C1 segment of cervical spinal cord (tissue), 14 donors: ENCODE measurements at regions not wholly inside any gene's neighbourhood (a gene's known extent, or its start where the extent isn't known, plus 50 kb on each side); places are given as distances from the start of the nearest gene placed in this dataset.

Source experiments
- DNase-seq, 14 donors: peaks; one replicate each; lab custom pipeline; 2025; lab: John Stamatoyannopoulos, UW

DNA sequence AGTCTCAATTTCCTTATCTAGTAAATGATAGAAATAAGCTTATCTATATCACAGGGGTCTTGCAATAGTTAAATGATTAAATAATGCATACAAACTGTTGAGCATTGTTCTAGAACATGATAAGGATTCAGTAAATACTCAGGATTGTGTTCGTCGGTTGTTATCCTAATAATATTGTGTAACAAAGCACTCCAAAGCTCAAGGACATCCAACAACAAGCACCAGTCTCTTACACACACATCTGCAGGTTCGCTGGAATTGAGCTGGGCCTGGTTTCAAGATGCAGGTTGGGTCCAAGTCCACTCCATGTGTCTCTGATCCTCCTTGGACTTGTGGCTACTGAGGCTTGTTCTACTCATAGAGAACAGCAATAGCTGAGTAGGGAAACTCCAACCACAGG lies 74.1 kb upstream of the MC3R start:
- no peak for DNase-seq

DNA sequence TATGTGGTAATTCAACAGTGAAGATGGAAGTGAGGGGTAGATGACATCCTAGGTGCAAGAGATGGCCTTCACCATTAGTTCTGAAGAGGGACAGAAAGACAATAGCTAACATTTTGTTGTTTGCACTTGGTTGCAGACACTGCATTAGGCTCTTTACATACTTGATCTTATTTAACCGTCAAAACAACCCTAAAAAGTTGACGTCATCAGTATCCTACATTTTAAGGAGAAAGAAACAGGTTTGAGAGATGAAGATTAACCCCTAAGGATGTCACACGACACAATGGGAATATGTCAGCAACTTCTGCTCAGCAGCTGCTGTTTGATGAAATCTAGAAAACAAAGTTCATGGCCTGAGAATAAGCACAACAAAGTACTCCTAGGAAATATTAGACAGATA lies 72.6 kb upstream of the MC3R start:
- no peak for DNase-seq

DNA sequence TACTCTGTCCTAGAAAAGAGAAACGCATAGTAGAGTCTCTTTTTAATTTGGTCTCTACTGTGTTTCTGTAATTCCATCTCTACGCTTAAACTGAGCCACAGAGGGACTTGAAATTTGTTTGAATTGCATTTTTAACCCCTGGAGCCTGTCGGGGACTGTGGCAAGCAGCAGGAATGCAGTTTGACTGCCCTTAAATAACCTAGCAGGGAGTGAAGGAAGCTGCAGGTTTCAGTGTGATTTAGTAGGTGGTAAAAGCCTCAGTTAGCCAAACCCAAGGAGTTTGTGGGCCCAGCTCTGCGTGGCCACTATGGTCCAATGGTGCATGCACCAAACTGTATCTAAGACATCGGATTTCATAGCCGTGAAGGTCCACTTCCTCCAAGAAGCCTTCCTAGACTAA lies 70.3 kb upstream of the MC3R start:
- DNase-seq, result no peak

DNA sequence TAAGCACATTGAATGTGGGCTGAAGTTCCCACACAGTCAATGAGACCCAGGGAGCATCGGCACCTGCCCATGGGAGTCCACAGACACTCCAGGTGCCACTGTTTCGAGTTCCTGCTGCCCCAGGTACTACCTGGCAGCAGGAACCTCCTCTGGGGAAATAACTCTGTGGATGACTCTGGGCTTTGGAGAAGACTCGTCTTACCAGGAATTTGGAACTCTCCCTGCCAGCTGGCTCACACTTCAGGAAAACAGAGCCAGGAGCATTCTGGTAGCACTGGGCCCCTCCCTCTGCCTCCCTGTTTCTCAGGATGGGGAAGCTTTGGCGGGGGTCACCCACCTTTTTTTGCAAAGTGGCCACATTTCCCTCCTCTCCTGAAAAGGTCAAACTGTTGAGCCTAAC lies 69.5 kb upstream of the MC3R start:
- no peak for DNase-seq

DNA sequence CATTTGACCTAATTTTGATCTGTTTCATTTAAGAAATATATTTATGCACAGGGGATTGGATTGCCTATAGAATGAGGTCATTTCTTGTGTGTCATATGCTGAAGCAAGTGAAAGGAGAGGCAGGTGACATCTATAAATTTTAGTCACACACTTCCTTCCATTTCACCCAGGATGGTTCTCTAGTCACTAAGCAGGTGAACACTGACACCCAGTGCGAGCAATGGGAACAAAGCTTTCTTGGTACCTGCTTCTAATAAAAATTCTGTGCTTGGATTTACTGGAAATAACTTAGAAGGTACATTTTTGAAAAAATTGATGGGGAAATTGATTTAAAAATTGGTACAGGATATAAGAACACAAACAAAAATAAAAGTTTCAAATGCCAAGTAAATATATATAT lies 66.9 kb upstream of the MC3R start:
- no peak for DNase-seq

DNA sequence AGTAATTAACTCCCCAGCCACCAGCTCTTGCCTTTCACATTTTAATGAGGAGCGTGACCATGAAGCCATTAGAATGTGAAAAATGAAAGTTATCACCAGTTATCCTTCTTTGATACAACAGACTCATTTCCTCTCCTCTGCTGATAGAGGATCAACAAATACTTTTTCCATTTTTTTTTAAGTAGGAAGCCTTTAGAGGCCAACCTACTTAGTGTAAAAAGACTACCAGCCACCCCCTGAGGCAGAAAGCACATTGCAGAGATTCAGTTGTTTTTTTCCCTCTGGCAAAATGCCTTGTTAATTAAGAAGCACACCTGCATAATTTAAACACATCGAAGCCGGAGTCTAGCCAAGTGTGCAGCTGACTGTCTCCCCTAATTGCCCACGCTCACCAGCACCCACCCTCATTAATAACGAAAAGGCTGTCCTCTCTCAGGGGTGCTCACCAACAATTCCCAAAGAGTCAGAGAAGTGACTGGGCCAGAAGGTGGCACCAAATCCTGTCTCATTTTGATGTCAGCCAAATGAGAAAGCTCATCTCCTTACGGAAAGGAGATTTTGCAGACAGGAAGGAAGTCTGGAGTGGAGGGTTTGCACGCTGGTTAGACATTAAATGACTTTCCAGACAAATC lies 60.9 kb upstream of the MC3R start:
- peak in 1 of 14 donors; percentile 1 for DNase-seq

DNA sequence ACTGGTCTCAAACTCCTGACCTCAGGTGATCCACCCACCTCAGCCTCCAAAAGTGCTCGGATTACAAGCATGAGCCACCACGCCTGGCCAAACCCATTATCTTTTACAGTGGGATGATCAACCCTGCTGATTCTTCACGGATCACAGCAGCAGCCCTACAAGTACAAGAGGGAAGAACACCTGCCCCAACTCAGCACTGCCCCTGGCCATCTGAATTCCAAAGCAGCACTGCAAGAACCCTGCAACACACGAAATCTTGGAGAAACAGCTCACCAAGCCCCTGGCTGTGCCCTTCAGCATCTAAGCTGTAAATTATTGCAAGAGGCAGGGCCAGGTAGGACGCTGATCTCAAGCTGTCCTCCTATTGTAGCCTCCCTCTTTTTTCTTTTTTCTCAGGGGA lies 54.5 kb upstream of the MC3R start:
- no peak for DNase-seq

DNA sequence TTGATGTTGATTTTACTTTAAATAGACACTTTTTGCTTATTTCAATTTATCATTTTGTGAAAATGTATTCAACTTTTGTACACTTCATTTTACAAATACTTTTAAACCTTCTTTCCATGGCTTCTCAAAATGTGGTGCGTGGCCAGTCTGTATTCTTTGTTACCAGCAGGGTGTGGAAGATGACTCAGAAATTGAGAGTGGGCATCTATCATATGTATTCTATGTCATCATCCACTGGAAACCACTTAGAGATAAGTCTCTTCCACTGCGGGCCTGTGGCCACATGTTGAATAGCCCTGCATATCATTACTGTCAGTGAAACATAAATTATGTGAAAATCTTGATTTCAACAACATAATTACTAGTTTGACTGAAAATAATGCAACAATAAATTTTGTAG lies 52.6 kb upstream of the MC3R start:
- no peak for DNase-seq
